ENCODE measurements at regions not wholly inside any gene's neighbourhood (a gene's known extent, or its start where the extent isn't known, plus 50 kb on each side); places are given as distances from the start of the nearest gene placed in this dataset.

DNA sequence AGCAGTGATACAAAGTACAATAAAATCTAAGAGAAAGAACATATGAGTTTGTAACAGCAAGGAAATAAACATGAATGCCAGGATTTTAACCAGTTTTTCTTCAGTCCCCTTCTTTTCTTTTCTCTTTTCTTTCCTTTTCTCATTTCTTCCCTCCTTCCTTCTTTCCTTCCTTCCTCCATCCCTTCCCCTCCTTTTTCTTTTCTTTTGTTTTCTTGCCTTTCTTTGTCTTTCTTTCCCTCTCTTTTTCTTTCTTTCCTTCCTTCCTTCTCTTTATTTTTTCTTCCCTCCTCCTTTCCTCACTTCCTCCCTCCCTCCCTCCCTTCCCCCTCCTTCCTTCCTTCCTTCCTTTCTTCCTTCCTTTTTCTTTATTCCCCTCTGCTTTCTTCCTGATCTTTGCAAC lies 142.8 kb upstream of the SYT4 start:
- no peak overlapping the region for H3K4me3 Mint-ChIP-seq
- H3K9me3 Mint-ChIP-seq (ENCODE audit: insufficient read depth) = no peaks in the 10 kb centered on the region
- Histone ChIP-seq H3K27ac (ENCODE audit: low read length in 2 of 2) (no peak overlapping the region), H3K4me1 (ENCODE audit: control insufficient read depth in 2 of 2, insufficient read depth in 2 of 2, low read length in 2 of 2) (no peaks in the 10 kb centered on the region), H3K9ac (ENCODE audit: low read length) (no peak overlapping the region), H2AFZ (ENCODE audit: insufficient read depth, low read depth, low read length, poor library complexity, severe bottlenecking) (no peak overlapping the region), H3K36me3 (replicated peaks in 1 of 2; ENCODE audit: control extremely low read depth in 1 of 2, control insufficient read depth in 1 of 2, extremely low read depth in 1 of 2, insufficient read depth in 2 of 2, low read length in 1 of 2) (no peaks in the 10 kb centered on the region), H4K20me1 (ENCODE audit: control insufficient read depth, insufficient read depth, low read length, poor library complexity, severe bottlenecking) (no peaks in the 10 kb centered on the region), H3K27me3 (replicated peaks in 1 of 4; ENCODE audit: control extremely low read depth in 1 of 4, control insufficient read depth in 3 of 4, insufficient read depth in 4 of 4, low read length in 3 of 4) (no peaks in the 10 kb centered on the region), H3K4me3 (ENCODE audit: control extremely low read depth in 1 of 5, extremely low read depth in 1 of 5, insufficient read depth in 1 of 5, low read depth in 2 of 5, low read length in 4 of 5) (no peak overlapping the region), H3K79me2 (ENCODE audit: control insufficient read depth, insufficient read depth, low read length) (no peaks in the 10 kb centered on the region), H3K9me3 (ENCODE audit: control extremely low read depth in 1 of 3, control insufficient read depth in 2 of 3, insufficient read depth in 1 of 3, low read length in 2 of 3) (no peaks in the 10 kb centered on the region), H3K4me2 (replicated peaks; ENCODE audit: low read depth, low read length, poor library complexity, severe bottlenecking) (no peak overlapping the region)
- no peak for DNase-seq
- intact Hi-C loops (cut with micrococcal nuclease) = no loop called here
- H3K27me3 Mint-ChIP-seq = no peaks in the 10 kb centered on the region
- TF ChIP-seq, protein P1, sequence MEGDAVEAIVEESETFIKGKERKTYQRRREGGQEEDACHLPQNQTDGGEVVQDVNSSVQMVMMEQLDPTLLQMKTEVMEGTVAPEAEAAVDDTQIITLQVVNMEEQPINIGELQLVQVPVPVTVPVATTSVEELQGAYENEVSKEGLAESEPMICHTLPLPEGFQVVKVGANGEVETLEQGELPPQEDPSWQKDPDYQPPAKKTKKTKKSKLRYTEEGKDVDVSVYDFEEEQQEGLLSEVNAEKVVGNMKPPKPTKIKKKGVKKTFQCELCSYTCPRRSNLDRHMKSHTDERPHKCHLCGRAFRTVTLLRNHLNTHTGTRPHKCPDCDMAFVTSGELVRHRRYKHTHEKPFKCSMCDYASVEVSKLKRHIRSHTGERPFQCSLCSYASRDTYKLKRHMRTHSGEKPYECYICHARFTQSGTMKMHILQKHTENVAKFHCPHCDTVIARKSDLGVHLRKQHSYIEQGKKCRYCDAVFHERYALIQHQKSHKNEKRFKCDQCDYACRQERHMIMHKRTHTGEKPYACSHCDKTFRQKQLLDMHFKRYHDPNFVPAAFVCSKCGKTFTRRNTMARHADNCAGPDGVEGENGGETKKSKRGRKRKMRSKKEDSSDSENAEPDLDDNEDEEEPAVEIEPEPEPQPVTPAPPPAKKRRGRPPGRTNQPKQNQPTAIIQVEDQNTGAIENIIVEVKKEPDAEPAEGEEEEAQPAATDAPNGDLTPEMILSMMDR (IDR thresholded peaks at IDR 0.05) = no peak
- TF ChIP-seq EZH2 (IDR thresholded peaks at IDR 0.05; ENCODE audit: borderline replicate concordance, insufficient read depth, low read depth, low read length, poor library complexity, severe bottlenecking) = no peak
- ChIA-PET POLR2A (no interaction called here), CTCF (no interaction called here)
- no peaks in the 10 kb centered on the region for H3K4me1 Mint-ChIP-seq
- H3K27ac Mint-ChIP-seq = no peak overlapping the region
- ATAC-seq (ENCODE audit: low read depth) = no peak

DNA sequence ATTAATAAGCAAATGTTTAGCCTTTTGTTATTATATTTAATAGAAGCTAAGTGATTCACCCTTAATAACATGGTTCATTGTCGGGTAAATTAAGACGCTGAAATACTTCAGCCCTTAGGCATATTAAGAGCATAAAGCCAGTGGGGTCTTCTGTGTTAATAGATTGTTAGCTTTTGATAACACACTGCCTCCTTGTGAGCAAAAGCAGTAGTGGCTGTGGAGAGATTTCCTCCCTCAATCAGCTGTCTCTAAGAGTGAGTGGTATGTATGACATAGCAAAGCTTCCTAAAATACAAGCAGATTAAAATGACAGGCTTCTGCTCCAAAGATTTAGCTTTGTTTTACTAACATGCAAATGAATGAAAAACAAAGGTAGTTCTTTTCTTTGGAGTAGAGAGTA lies 143.7 kb upstream of the SYT4 start:
- POLR2A ChIA-PET = no interaction called here
- CTCF ChIA-PET = no interaction called here
- Histone ChIP-seq H4K20me1 (ENCODE audit: control insufficient read depth, insufficient read depth, low read length, poor library complexity, severe bottlenecking) (no peaks in the 10 kb centered on the region), H3K36me3 (replicated peaks in 1 of 2; ENCODE audit: control extremely low read depth in 1 of 2, control insufficient read depth in 1 of 2, extremely low read depth in 1 of 2, insufficient read depth in 2 of 2, low read length in 1 of 2) (no peaks in the 10 kb centered on the region), H3K4me1 (ENCODE audit: control insufficient read depth in 2 of 2, insufficient read depth in 2 of 2, low read length in 2 of 2) (no peaks in the 10 kb centered on the region), H3K27me3 (replicated peaks in 1 of 4; ENCODE audit: control extremely low read depth in 1 of 4, control insufficient read depth in 3 of 4, insufficient read depth in 4 of 4, low read length in 3 of 4) (no peaks in the 10 kb centered on the region), H2AFZ (ENCODE audit: insufficient read depth, low read depth, low read length, poor library complexity, severe bottlenecking) (no peak overlapping the region), H3K9me3 (ENCODE audit: control extremely low read depth in 1 of 3, control insufficient read depth in 2 of 3, insufficient read depth in 1 of 3, low read length in 2 of 3) (no peaks in the 10 kb centered on the region), H3K79me2 (ENCODE audit: control insufficient read depth, insufficient read depth, low read length) (no peaks in the 10 kb centered on the region), H3K4me3 (ENCODE audit: control extremely low read depth in 1 of 5, extremely low read depth in 1 of 5, insufficient read depth in 1 of 5, low read depth in 2 of 5, low read length in 4 of 5) (no peak overlapping the region), H3K27ac (ENCODE audit: low read length in 2 of 2) (no peak overlapping the region), H3K9ac (ENCODE audit: low read length) (no peak overlapping the region), H3K4me2 (replicated peaks; ENCODE audit: low read depth, low read length, poor library complexity, severe bottlenecking) (no peak overlapping the region)
- H3K4me1 Mint-ChIP-seq = no peaks in the 10 kb centered on the region
- no CpG with 5 or more reads among the region's 2 CpGs for WGBS (ENCODE audit: insufficient coverage)
- DNase-seq = no peak
- TF ChIP-seq EZH2 (IDR thresholded peaks at IDR 0.05; ENCODE audit: borderline replicate concordance, insufficient read depth, low read depth, low read length, poor library complexity, severe bottlenecking) = no peak
- TF ChIP-seq, protein P1 (IDR thresholded peaks at IDR 0.05) = no peak
- intact Hi-C loops (cut with micrococcal nuclease) = no loop called here
- no peaks in the 10 kb centered on the region for H3K9me3 Mint-ChIP-seq (ENCODE audit: insufficient read depth)
- H3K27me3 Mint-ChIP-seq = no peaks in the 10 kb centered on the region
- ATAC-seq (ENCODE audit: low read depth) = no peak
- no peak overlapping the region for H3K27ac Mint-ChIP-seq
- H3K4me3 Mint-ChIP-seq = no peak overlapping the region

Data from B cell (primary cell).